ENCODE measurements at regions not wholly inside any gene's neighbourhood (a gene's known extent, or its start where the extent isn't known, plus 50 kb on each side); places are given as distances from the start of the nearest gene placed in this dataset.

DNA sequence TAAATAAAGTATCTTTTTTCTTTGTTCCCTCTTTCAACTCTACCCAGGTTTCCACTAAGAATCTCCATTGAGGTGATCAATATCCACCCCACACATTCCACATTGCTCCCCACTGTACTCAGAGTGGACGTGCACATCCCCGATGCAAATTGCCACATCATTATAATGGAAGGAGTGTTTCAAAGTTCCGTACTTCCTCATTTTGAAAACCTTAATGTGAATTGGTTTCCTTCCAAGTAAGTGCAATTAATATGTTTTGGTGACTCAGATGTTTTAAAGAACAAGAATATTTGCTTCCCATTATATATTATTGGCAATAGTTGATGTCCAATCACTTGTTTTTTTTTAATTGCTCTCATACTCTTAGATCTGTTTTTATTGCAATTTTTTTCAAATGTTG, 463.6 kb downstream of the HACE1 start:
- no peak for ATAC-seq
- WGBS (ENCODE audit: low lambda C conversion rate) = 25% methylated on average over 3 of the region's 3 CpGs

More for the DNA sequence above, 463.6 kb downstream of the HACE1 start:
- no TSS peak for BruUV-seq (replicated peaks)
- H3K36me3 ChIP-seq (replicated peaks in 1 of 2; ENCODE audit: control insufficient read depth in 1 of 2, insufficient read depth in 2 of 2, low read length in 2 of 2) = no peaks in the 10 kb centered on the region
- in situ Hi-C loops (cut with HindIII; ENCODE audit: extremely low pct_ligation_motif_present, low pct_unique_long_range_greater_than_20kb) (no loop called here), intact Hi-C loops (cut with micrococcal nuclease; ENCODE audit: unreplicated experiment) (no loop called here)
- no peak for FAIRE-seq
- no peak overlapping the region for H2AFZ ChIP-seq (ENCODE audit: low read length)
- POLR2A ChIA-PET = no interaction called here
- no peak overlapping the region for H3K4me3 ChIP-seq (replicated peaks in 1 of 3; ENCODE audit: insufficient read depth in 1 of 3, low read depth in 2 of 3, low read length in 3 of 3)
- no peak overlapping the region for H3K27ac ChIP-seq (ENCODE audit: extremely low read length, insufficient read depth, low read length)
- no peaks in the 10 kb centered on the region for H3K4me1 ChIP-seq (ENCODE audit: insufficient read depth, low read length)
- H3K4me2 ChIP-seq (ENCODE audit: low read depth, low read length) = no peak overlapping the region
- no peaks in the 10 kb centered on the region for H4K20me1 ChIP-seq (ENCODE audit: insufficient read depth, low read length)
- TF ChIP-seq, protein P1, sequence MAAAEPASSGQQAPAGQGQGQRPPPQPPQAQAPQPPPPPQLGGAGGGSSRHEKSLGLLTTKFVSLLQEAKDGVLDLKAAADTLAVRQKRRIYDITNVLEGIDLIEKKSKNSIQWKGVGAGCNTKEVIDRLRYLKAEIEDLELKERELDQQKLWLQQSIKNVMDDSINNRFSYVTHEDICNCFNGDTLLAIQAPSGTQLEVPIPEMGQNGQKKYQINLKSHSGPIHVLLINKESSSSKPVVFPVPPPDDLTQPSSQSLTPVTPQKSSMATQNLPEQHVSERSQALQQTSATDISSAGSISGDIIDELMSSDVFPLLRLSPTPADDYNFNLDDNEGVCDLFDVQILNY (CRISPR knock-in tag; conservative IDR thresholded peaks at IDR 0.05) = no peak
- no peak for TF ChIP-seq DR1 (CRISPR knock-in tag; IDR thresholded peaks at IDR 0.05)
- no peak for TF ChIP-seq RELA (CRISPR knock-in tag; IDR thresholded peaks at IDR 0.05)
- TF ChIP-seq TMF1 (CRISPR knock-in tag; IDR thresholded peaks at IDR 0.05; ENCODE audit: low read depth) = no peak
- TF ChIP-seq, protein P2, sequence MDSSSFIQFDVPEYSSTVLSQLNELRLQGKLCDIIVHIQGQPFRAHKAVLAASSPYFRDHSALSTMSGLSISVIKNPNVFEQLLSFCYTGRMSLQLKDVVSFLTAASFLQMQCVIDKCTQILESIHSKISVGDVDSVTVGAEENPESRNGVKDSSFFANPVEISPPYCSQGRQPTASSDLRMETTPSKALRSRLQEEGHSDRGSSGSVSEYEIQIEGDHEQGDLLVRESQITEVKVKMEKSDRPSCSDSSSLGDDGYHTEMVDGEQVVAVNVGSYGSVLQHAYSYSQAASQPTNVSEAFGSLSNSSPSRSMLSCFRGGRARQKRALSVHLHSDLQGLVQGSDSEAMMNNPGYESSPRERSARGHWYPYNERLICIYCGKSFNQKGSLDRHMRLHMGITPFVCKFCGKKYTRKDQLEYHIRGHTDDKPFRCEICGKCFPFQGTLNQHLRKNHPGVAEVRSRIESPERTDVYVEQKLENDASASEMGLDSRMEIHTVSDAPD (CRISPR knock-in tag; IDR thresholded peaks at IDR 0.05) = no peak
- TF ChIP-seq SIN3B (IDR thresholded peaks at IDR 0.05; ENCODE audit: low read length) = no peak
- no peak for TF ChIP-seq ETV6 (CRISPR knock-in tag; conservative IDR thresholded peaks at IDR 0.05)
- TF ChIP-seq ZNF34 (CRISPR knock-in tag; IDR thresholded peaks at IDR 0.05; ENCODE audit: borderline replicate concordance) = no peak
- no peak for TF ChIP-seq PHF8 (CRISPR knock-in tag; IDR thresholded peaks at IDR 0.05)
- TF ChIP-seq HOXA5 (CRISPR knock-in tag; IDR thresholded peaks at IDR 0.05) = no peak
- no peak for TF ChIP-seq TEF (CRISPR knock-in tag; IDR thresholded peaks at IDR 0.05)
- TF ChIP-seq ZNF280B (CRISPR knock-in tag; IDR thresholded peaks at IDR 0.05; ENCODE audit: borderline replicate concordance) = no peak
- TF ChIP-seq, protein P3, sequence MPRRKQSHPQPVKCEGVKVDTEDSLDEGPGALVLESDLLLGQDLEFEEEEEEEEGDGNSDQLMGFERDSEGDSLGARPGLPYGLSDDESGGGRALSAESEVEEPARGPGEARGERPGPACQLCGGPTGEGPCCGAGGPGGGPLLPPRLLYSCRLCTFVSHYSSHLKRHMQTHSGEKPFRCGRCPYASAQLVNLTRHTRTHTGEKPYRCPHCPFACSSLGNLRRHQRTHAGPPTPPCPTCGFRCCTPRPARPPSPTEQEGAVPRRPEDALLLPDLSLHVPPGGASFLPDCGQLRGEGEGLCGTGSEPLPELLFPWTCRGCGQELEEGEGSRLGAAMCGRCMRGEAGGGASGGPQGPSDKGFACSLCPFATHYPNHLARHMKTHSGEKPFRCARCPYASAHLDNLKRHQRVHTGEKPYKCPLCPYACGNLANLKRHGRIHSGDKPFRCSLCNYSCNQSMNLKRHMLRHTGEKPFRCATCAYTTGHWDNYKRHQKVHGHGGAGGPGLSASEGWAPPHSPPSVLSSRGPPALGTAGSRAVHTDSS (CRISPR knock-in tag; conservative IDR thresholded peaks at IDR 0.05) = no peak
- no peak for TF ChIP-seq CC2D1A (CRISPR knock-in tag; IDR thresholded peaks at IDR 0.05)
- H3K79me2 ChIP-seq (ENCODE audit: insufficient read depth, low read length) = no peaks in the 10 kb centered on the region
- no peaks in the 10 kb centered on the region; a peak in 1 of 5 replicates for H3K27me3 ChIP-seq (ENCODE audit: control insufficient read depth in 1 of 2, insufficient read depth in 2 of 2, low read length in 2 of 2)
- H3K9ac ChIP-seq (ENCODE audit: insufficient read depth, low read depth, low read length) = no peak overlapping the region
- CTCF ChIA-PET (ENCODE audit: low intra/inter-chr PET ratio, low total read pairs) = no interaction called here
- no peak for DNase-seq (ENCODE audit: low spot score)
- no peaks in the 10 kb centered on the region for H3K9me3 ChIP-seq (ENCODE audit: low read length)

Measured in HepG2 (cell line).